OCI-LY1 (cell line): ENCODE measurements at regions not wholly inside any gene's neighbourhood (a gene's known extent, or its start where the extent isn't known, plus 50 kb on each side); places are given as distances from the start of the nearest gene placed in this dataset.

ENCODE experiments used
- H2AFZ ChIP-seq: fragments of 200-600 bp; sonication (generic), shearing (Covaris generic); 2 replicates; pipeline ENCODE4 v1.6.0; 2014; ENCODE audit warnings: antibody characterized with exemption, mild to moderate bottlenecking, low read length
- H3F3A ChIP-seq: fragments of 200-600 bp; sonication (generic), shearing (Covaris generic); 2 replicates; pipeline ENCODE4 v1.6.0; 2014; ENCODE audit warnings: mild to moderate bottlenecking, antibody characterized with exemption, low read length, moderate library complexity; ENCODE audit not compliant: insufficient read depth
- H3K27ac ChIP-seq: fragments of 200-600 bp; sonication (generic); 2 replicates; pipeline ENCODE4 v1.5.1; 2014; ENCODE audit warnings: low read length, mixed run types, mild to moderate bottlenecking, low read depth; ENCODE audit not compliant: poor library complexity, severe bottlenecking
- H3K27me3 ChIP-seq: fragments of 200-600 bp; sonication (generic); 2 replicates; pipeline ENCODE4 v1.6.0; 2014; ENCODE audit warnings: antibody characterized with exemption, mild to moderate bottlenecking, low read length, moderate library complexity; ENCODE audit not compliant: insufficient read depth
- H3K36me3 ChIP-seq: fragments of 200-600 bp; sonication (generic); 2 replicates; pipeline ENCODE4 v1.6.1; 2014; ENCODE audit warnings: mild to moderate bottlenecking, antibody characterized with exemption, low read length, moderate library complexity, mixed read lengths; ENCODE audit not compliant: insufficient read depth
- H3K4me1 ChIP-seq: fragments of 200-600 bp; sonication (generic); 2 replicates; pipeline ENCODE4 v1.5.1; 2014; ENCODE audit warnings: mild to moderate bottlenecking, low read length, moderate library complexity; ENCODE audit not compliant: insufficient read depth, severe bottlenecking
- H3K4me2 ChIP-seq: fragments of 200-600 bp; sonication (generic), shearing (Covaris generic); 2 replicates; pipeline ENCODE4 v1.6.1; 2014; ENCODE audit warnings: low read length
- H3K4me3 ChIP-seq: fragments of 200-600 bp; sonication (generic); 2 replicates; pipeline ENCODE4 v1.5.1; 2014; ENCODE audit warnings: low read length, low read depth, mild to moderate bottlenecking, mixed read lengths; ENCODE audit not compliant: poor library complexity, severe bottlenecking
- H3K79me2 ChIP-seq: fragments of 200-600 bp; shearing (Covaris generic); 2 replicates; pipeline ENCODE4 v1.6.1; 2016; ENCODE audit warnings: mixed run types, low read length, mixed read lengths; ENCODE audit not compliant: insufficient read depth
- H3K9ac ChIP-seq: fragments of 200-600 bp; sonication (generic), shearing (Covaris generic); 2 replicates; pipeline ENCODE4 v1.6.1; 2014; ENCODE audit warnings: mild to moderate bottlenecking, low read length, mixed read lengths
- H3K9me2 ChIP-seq: fragments of 200-600 bp; sonication (generic), shearing (Covaris generic); 2 replicates; pipeline ENCODE4 v1.6.1; 2014; ENCODE audit warnings: low read depth, mild to moderate bottlenecking, low read length, mixed read lengths
- H3K9me3 ChIP-seq: fragments of 200-600 bp; shearing (Covaris generic); 2 replicates; pipeline ENCODE4 v1.6.1; 2014; ENCODE audit warnings: low read length, mixed read lengths
- H4K20me1 ChIP-seq: fragments of 200-600 bp; sonication (generic), shearing (Covaris generic); 2 replicates; pipeline ENCODE4 v1.6.0; 2016; ENCODE audit warnings: mild to moderate bottlenecking, low read length; ENCODE audit not compliant: insufficient read depth
- EZH2 ChIP-seq: fragments of 200-600 bp; sonication (generic), shearing (Covaris generic); IDR thresholded peaks from 2 replicates; pipeline ENCODE4 v1.8.0; 2017; ENCODE audit warnings: borderline replicate concordance, mixed run types, mild to moderate bottlenecking, antibody characterized with exemption, low read length, moderate library complexity, mixed read lengths
- TF ChIP-seq, protein P1 (sequence below): fragments of 200-600 bp; sonication (generic), shearing (Covaris generic); IDR thresholded peaks from 2 replicates; pipeline ENCODE4 v1.5.1; 2017; ENCODE audit warnings: mild to moderate bottlenecking, antibody characterized with exemption, low read length, moderate library complexity, mixed read lengths

DNA sequence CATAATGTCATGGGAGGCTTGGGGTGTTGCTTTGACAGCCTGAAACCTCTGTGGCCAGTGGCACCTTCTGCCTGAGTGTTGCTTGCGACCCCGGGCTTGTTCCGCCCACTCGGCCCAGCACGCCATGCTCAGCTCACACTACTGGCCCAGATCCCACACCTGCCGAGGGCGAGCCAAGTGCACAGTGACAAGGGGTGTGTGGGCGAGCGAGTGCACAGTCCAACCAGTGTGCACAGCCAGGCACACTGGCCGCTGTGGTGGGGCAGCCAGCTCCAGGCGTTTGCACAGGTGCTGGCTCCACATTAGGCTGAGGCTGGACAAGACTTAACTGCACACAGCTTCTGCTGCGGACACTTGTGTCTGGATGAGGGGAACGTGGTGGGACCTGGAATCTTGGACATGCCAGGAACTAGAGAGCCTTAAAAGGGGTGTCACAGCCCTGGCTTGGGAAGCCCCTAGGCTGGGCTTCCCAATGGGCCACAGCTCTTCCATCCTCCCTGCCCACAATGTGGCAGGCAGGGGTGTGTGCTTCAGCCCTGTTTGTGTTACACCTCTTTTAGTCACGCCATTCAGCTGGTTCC, 609.2 kb upstream of the FOXG1 start:
- Histone ChIP-seq H3K4me3 (no peak overlapping the region), H3K27ac (no peak overlapping the region), H4K20me1 (no peaks in the 10 kb centered on the region), H3F3A (no peaks in the 10 kb centered on the region), H3K36me3 (no peaks in the 10 kb centered on the region), H3K4me2 (no peak overlapping the region), H3K27me3 (no peaks in the 10 kb centered on the region), H3K79me2 (no peaks in the 10 kb centered on the region), H3K9me2 (no peaks in the 10 kb centered on the region), H3K4me1 (no peaks in the 10 kb centered on the region), H3K9me3 (no peaks in the 10 kb centered on the region), H3K9ac (no peak overlapping the region), H2AFZ (no peak overlapping the region)
- no peak for TF ChIP-seq EZH2

- no peaks in the 10 kb centered on the region for H3K27me3 ChIP-seq
- no peak overlapping the region for H3K27ac ChIP-seq
- no peaks in the 10 kb centered on the region for H3K9me3 ChIP-seq
- H4K20me1 ChIP-seq: no peaks in the 10 kb centered on the region
- no peaks in the 10 kb centered on the region for H3K4me1 ChIP-seq
- TF ChIP-seq, protein P1, sequence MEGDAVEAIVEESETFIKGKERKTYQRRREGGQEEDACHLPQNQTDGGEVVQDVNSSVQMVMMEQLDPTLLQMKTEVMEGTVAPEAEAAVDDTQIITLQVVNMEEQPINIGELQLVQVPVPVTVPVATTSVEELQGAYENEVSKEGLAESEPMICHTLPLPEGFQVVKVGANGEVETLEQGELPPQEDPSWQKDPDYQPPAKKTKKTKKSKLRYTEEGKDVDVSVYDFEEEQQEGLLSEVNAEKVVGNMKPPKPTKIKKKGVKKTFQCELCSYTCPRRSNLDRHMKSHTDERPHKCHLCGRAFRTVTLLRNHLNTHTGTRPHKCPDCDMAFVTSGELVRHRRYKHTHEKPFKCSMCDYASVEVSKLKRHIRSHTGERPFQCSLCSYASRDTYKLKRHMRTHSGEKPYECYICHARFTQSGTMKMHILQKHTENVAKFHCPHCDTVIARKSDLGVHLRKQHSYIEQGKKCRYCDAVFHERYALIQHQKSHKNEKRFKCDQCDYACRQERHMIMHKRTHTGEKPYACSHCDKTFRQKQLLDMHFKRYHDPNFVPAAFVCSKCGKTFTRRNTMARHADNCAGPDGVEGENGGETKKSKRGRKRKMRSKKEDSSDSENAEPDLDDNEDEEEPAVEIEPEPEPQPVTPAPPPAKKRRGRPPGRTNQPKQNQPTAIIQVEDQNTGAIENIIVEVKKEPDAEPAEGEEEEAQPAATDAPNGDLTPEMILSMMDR: no peak
- no peak for TF ChIP-seq EZH2
- no peak overlapping the region for H3K4me3 ChIP-seq
- H3F3A ChIP-seq: no peaks in the 10 kb centered on the region
- H3K79me2 ChIP-seq: no peaks in the 10 kb centered on the region
- H3K36me3 ChIP-seq: no peaks in the 10 kb centered on the region
- no peak overlapping the region for H3K4me2 ChIP-seq
- no peak overlapping the region for H2AFZ ChIP-seq
- H3K9me2 ChIP-seq: no peaks in the 10 kb centered on the region
- H3K9ac ChIP-seq: no peak overlapping the region
Observed at GRCh38 chr14:28157887-28158791, 608.4 kb upstream of the FOXG1 start.

- Histone ChIP-seq H4K20me1 (no peaks in the 10 kb centered on the region), H3K4me1 (no peaks in the 10 kb centered on the region), H3K4me2 (no peak overlapping the region), H2AFZ (no peak overlapping the region), H3K9me3 (no peaks in the 10 kb centered on the region), H3K9me2 (no peaks in the 10 kb centered on the region), H3K27ac (no peak overlapping the region), H3K27me3 (no peaks in the 10 kb centered on the region), H3K36me3 (no peaks in the 10 kb centered on the region), H3K9ac (no peak overlapping the region), H3F3A (no peaks in the 10 kb centered on the region), H3K4me3 (no peak overlapping the region), H3K79me2 (no peaks in the 10 kb centered on the region)
- no peak for TF ChIP-seq EZH2
- TF ChIP-seq, protein P1: no peak
Observed at GRCh38 chr14:28161040-28161439, 605.5 kb upstream of the FOXG1 start.
